ENCODE measurements at regions not wholly inside any gene's neighbourhood (a gene's known extent, or its start where the extent isn't known, plus 50 kb on each side); places are given as distances from the start of the nearest gene placed in this dataset.

- no peaks in the 10 kb centered on the region for H3K4me1 ChIP-seq
- no peak overlapping the region for H3K27ac ChIP-seq
- H3K4me2 ChIP-seq: no peak overlapping the region
- no peak overlapping the region for H3K9ac ChIP-seq
- no peaks in the 10 kb centered on the region for H3K9me3 ChIP-seq
- H4K20me1 ChIP-seq: no peaks in the 10 kb centered on the region
- no peak overlapping the region for H3K4me3 ChIP-seq
- no peaks in the 10 kb centered on the region for H3K36me3 ChIP-seq
- TF ChIP-seq Cebpa-rat (IDR thresholded peaks at IDR 0.05): no peak
- no peaks in the 10 kb centered on the region for H3K27me3 ChIP-seq
These were observed 502.9 kb upstream of the ATXN8OS start for GRCh38 chr13:69604698-69605097.

GRCh38 chr13:69603144-69603853 is 504.3 kb upstream of the ATXN8OS start:
- Histone ChIP-seq H3K9me3 (no peaks in the 10 kb centered on the region), H4K20me1 (no peaks in the 10 kb centered on the region), H3K27me3 (no peaks in the 10 kb centered on the region), H3K27ac (no peak overlapping the region), H3K4me3 (no peak overlapping the region), H3K4me1 (no peaks in the 10 kb centered on the region), H3K4me2 (no peak overlapping the region), H3K36me3 (no peaks in the 10 kb centered on the region), H3K9ac (no peak overlapping the region)
- TF ChIP-seq Cebpa-rat (IDR thresholded peaks at IDR 0.05): no peak

- H3K4me3 ChIP-seq: no peak overlapping the region
- no peaks in the 10 kb centered on the region for H3K4me1 ChIP-seq
- H3K9me3 ChIP-seq: no peaks in the 10 kb centered on the region
- H4K20me1 ChIP-seq: no peaks in the 10 kb centered on the region
- no peak for TF ChIP-seq Cebpa-rat (IDR thresholded peaks at IDR 0.05)
- no peaks in the 10 kb centered on the region for H3K36me3 ChIP-seq
- H3K9ac ChIP-seq: no peak overlapping the region
- no peak overlapping the region for H3K27ac ChIP-seq
- no peak overlapping the region for H3K4me2 ChIP-seq
- no peaks in the 10 kb centered on the region for H3K27me3 ChIP-seq
These were observed 506.0 kb upstream of the ATXN8OS start for GRCh38 chr13:69601661-69602060.

GRCh38 chr13:69600811-69601210 is 506.8 kb upstream of the ATXN8OS start:
- Histone ChIP-seq H3K4me3 (no peak overlapping the region), H3K27ac (no peak overlapping the region), H3K4me2 (no peak overlapping the region), H3K36me3 (no peaks in the 10 kb centered on the region), H3K9me3 (no peaks in the 10 kb centered on the region), H3K27me3 (no peaks in the 10 kb centered on the region), H4K20me1 (no peaks in the 10 kb centered on the region), H3K4me1 (no peaks in the 10 kb centered on the region), H3K9ac (no peak overlapping the region)
- TF ChIP-seq Cebpa-rat (IDR thresholded peaks at IDR 0.05): no peak

GRCh38 chr13:69597088-69597487 is 510.5 kb upstream of the ATXN8OS start:
- no peak for TF ChIP-seq Cebpa-rat (IDR thresholded peaks at IDR 0.05)
- Histone ChIP-seq H3K9ac (no peak overlapping the region), H4K20me1 (no peaks in the 10 kb centered on the region), H3K4me2 (no peak overlapping the region), H3K27ac (no peak overlapping the region), H3K4me1 (no peaks in the 10 kb centered on the region), H3K27me3 (no peaks in the 10 kb centered on the region), H3K4me3 (no peak overlapping the region), H3K9me3 (no peaks in the 10 kb centered on the region), H3K36me3 (no peaks in the 10 kb centered on the region)

- no peaks in the 10 kb centered on the region for H3K36me3 ChIP-seq
- TF ChIP-seq Cebpa-rat (IDR thresholded peaks at IDR 0.05): no peak
- no peaks in the 10 kb centered on the region for H3K4me1 ChIP-seq
- H4K20me1 ChIP-seq: no peaks in the 10 kb centered on the region
- no peak overlapping the region for H3K27ac ChIP-seq
- H3K9ac ChIP-seq: no peak overlapping the region
- no peaks in the 10 kb centered on the region for H3K9me3 ChIP-seq
- H3K4me3 ChIP-seq: no peak overlapping the region
- H3K4me2 ChIP-seq: no peak overlapping the region
- H3K27me3 ChIP-seq: no peaks in the 10 kb centered on the region
These were observed 512.4 kb upstream of the ATXN8OS start for GRCh38 chr13:69595181-69595580.

GRCh38 chr13:69591437-69591836 is 516.2 kb upstream of the ATXN8OS start:
- H3K36me3 ChIP-seq: no peaks in the 10 kb centered on the region
- no peak overlapping the region for H3K9ac ChIP-seq
- no peak for TF ChIP-seq Cebpa-rat (IDR thresholded peaks at IDR 0.05)
- no peaks in the 10 kb centered on the region for H3K27me3 ChIP-seq
- H3K4me1 ChIP-seq: no peaks in the 10 kb centered on the region
- H3K9me3 ChIP-seq: no peaks in the 10 kb centered on the region
- H3K4me3 ChIP-seq: no peak overlapping the region
- H3K4me2 ChIP-seq: no peak overlapping the region
- no peaks in the 10 kb centered on the region for H4K20me1 ChIP-seq
- no peak overlapping the region for H3K27ac ChIP-seq

- no peaks in the 10 kb centered on the region for H3K4me1 ChIP-seq
- no peaks in the 10 kb centered on the region for H3K9me3 ChIP-seq
- H3K27me3 ChIP-seq: no peaks in the 10 kb centered on the region
- no peak overlapping the region for H3K27ac ChIP-seq
- H3K36me3 ChIP-seq: no peaks in the 10 kb centered on the region
- H4K20me1 ChIP-seq: no peaks in the 10 kb centered on the region
- no peak overlapping the region for H3K4me3 ChIP-seq
- TF ChIP-seq Cebpa-rat (IDR thresholded peaks at IDR 0.05): no peak
- H3K4me2 ChIP-seq: no peak overlapping the region
- H3K9ac ChIP-seq: no peak overlapping the region
These were observed 517.9 kb upstream of the ATXN8OS start for GRCh38 chr13:69589531-69590235.

- TF ChIP-seq Cebpa-rat (IDR thresholded peaks at IDR 0.05): no peak
- Histone ChIP-seq H3K36me3 (no peaks in the 10 kb centered on the region), H3K27ac (no peak overlapping the region), H3K27me3 (no peaks in the 10 kb centered on the region), H3K4me3 (no peak overlapping the region), H3K9me3 (no peaks in the 10 kb centered on the region), H3K4me1 (no peaks in the 10 kb centered on the region), H4K20me1 (no peaks in the 10 kb centered on the region), H3K9ac (no peak overlapping the region), H3K4me2 (no peak overlapping the region)
These were observed 522.0 kb upstream of the ATXN8OS start for GRCh38 chr13:69585656-69586055.

GRCh38 chr13:69580255-69580654 is 527.4 kb upstream of the ATXN8OS start:
- TF ChIP-seq Cebpa-rat (IDR thresholded peaks at IDR 0.05): no peak
- H3K4me1 ChIP-seq: no peaks in the 10 kb centered on the region
- no peaks in the 10 kb centered on the region for H4K20me1 ChIP-seq
- H3K4me3 ChIP-seq: no peak overlapping the region
- H3K27me3 ChIP-seq: no peaks in the 10 kb centered on the region
- no peak overlapping the region for H3K4me2 ChIP-seq
- H3K9ac ChIP-seq: no peak overlapping the region
- no peak overlapping the region for H3K27ac ChIP-seq
- no peaks in the 10 kb centered on the region for H3K9me3 ChIP-seq
- no peaks in the 10 kb centered on the region for H3K36me3 ChIP-seq
